ENCODE measurements at regions not wholly inside any gene's neighbourhood (a gene's known extent, or its start where the extent isn't known, plus 50 kb on each side); places are given as distances from the start of the nearest gene placed in this dataset.

- TF ChIP-seq, protein P1, sequence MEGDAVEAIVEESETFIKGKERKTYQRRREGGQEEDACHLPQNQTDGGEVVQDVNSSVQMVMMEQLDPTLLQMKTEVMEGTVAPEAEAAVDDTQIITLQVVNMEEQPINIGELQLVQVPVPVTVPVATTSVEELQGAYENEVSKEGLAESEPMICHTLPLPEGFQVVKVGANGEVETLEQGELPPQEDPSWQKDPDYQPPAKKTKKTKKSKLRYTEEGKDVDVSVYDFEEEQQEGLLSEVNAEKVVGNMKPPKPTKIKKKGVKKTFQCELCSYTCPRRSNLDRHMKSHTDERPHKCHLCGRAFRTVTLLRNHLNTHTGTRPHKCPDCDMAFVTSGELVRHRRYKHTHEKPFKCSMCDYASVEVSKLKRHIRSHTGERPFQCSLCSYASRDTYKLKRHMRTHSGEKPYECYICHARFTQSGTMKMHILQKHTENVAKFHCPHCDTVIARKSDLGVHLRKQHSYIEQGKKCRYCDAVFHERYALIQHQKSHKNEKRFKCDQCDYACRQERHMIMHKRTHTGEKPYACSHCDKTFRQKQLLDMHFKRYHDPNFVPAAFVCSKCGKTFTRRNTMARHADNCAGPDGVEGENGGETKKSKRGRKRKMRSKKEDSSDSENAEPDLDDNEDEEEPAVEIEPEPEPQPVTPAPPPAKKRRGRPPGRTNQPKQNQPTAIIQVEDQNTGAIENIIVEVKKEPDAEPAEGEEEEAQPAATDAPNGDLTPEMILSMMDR (IDR thresholded peaks at IDR 0.05): no peak
- TF ChIP-seq POLR2A (IDR thresholded peaks at IDR 0.05): no peak
Observed at GRCh38 chr14:106210650-106211049, 684.3 kb downstream of the TMEM121 start.

Data from body of pancreas (tissue), 4 donors.